Activated CD4-positive, alpha-beta T cell treated with anti-CD3 and anti-CD28 coated beads, Interleukin-2, amount 10 ng/mL, durations not matched to agents 7 days and 5 days (primary cell): ENCODE measurements at regions not wholly inside any gene's neighbourhood (a gene's known extent, or its start where the extent isn't known, plus 50 kb on each side); places are given as distances from the start of the nearest gene placed in this dataset.
"Not testable (repeated sequence)": the region's sequence is repeated elsewhere in the genome, so short reads cannot be mapped to it uniquely, and the experiment has no call there.

Experiments
- CTCF ChIA-PET: fragments of 350-600 bp; sonication (Branson Sonifier 250); formaldehyde crosslinking; loops from one replicate; lab custom pipeline; 2021; ENCODE audit warnings: antibody characterized with exemption; lab: Charles Lee
- POLR2A ChIA-PET: fragments of 350-600 bp; sonication (Branson Sonifier 250); formaldehyde crosslinking; loops from one replicate; lab custom pipeline; 2021; ENCODE audit warnings: antibody characterized with exemption; lab: Charles Lee
- DNase-seq: peaks from one replicate; pipeline ENCODE4 v3.0.0-alpha.2; 2020
- H3K27ac Mint-ChIP-seq: one replicate; pipeline ENCODE4 v1.8.0; 2021; ENCODE audit warnings: mild to moderate bottlenecking, moderate library complexity, mixed read lengths
- H3K27me3 Mint-ChIP-seq: one replicate; pipeline ENCODE4 v1.8.0; 2021; ENCODE audit warnings: mixed read lengths
- H3K36me3 Mint-ChIP-seq: one replicate; pipeline ENCODE4 v1.8.0; 2021; ENCODE audit warnings: low read depth, mixed read lengths
- H3K4me1 Mint-ChIP-seq: one replicate; pipeline ENCODE4 v1.8.0; 2021; ENCODE audit warnings: mixed read lengths
- H3K4me3 Mint-ChIP-seq: one replicate; pipeline ENCODE4 v1.8.0; 2021; ENCODE audit warnings: mild to moderate bottlenecking, moderate library complexity, mixed read lengths
- H3K9me3 Mint-ChIP-seq: one replicate; pipeline ENCODE4 v1.8.0; 2021; ENCODE audit warnings: mixed read lengths

DNA sequence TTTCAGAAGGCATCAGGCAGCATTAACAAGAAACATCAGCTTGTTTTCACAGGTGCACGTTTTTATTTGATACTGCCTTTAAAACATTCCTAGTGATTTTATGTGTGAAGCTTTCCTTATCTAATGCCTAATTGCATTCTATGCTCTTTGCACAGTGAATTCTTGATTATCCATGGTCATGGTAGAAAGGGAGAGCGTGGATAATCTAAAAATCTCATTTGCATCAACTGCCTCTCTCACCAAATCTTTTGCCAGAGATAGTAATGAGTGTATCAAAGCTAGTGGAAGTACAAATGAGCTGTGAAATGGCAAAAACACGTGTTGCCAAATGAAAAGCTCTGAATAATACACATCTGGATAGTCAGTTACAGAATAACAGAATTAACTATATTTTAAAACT, 170.5 kb downstream of the NAA11 start:
- no peak for DNase-seq
- Mint-ChIP-seq H3K9me3 (no peaks in the 10 kb centered on the region), H3K27ac (no peak overlapping the region), H3K36me3 (no peaks in the 10 kb centered on the region), H3K27me3 (no peaks in the 10 kb centered on the region), H3K4me1 (no peaks in the 10 kb centered on the region), H3K4me3 (no peak overlapping the region)
- ChIA-PET POLR2A (no interaction called here), CTCF (interaction anchor here (0.8 kb wide), 1 partner anchor 11 kb away, joined by 3 read pairs; no protein-coding TSS in a partner anchor)

DNA sequence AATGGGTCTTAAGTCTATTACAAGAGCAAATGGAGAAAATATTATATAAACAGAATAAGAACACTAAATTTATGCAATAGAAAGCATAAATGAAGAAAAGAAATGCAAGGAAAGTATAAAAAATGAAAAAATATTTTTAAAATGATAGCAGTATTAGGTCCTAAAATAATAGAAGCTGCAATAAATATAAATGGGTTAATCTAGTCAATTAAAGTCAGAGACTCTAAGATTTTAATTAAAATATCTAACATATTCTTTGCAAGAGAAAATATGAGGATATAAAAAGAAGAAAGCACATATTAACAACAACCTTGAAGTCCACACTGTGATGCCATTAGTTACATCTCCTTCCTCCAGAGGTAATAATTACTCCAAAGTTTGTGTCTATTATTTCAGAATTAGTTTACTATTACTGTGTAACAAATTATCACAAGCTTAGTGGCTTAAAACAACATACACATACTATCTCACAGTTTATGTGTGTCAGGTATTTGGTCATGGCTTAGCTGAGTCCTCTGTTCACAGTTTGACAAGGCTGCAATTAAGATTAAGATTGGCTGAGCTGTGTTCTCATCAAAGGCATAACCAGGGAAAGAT, 174.9 kb downstream of the NAA11 start:
- Mint-ChIP-seq H3K36me3 (no peaks in the 10 kb centered on the region), H3K9me3 (no peaks in the 10 kb centered on the region), H3K4me3 (no peak overlapping the region), H3K27me3 (no peaks in the 10 kb centered on the region), H3K27ac (no peak overlapping the region), H3K4me1 (no peaks in the 10 kb centered on the region)
- POLR2A ChIA-PET = no interaction called here
- DNase-seq = no peak
- CTCF ChIA-PET = interaction anchor here (1.0 kb wide), 1 partner anchor 10 kb away, joined by 3 read pairs; no protein-coding TSS in a partner anchor

DNA sequence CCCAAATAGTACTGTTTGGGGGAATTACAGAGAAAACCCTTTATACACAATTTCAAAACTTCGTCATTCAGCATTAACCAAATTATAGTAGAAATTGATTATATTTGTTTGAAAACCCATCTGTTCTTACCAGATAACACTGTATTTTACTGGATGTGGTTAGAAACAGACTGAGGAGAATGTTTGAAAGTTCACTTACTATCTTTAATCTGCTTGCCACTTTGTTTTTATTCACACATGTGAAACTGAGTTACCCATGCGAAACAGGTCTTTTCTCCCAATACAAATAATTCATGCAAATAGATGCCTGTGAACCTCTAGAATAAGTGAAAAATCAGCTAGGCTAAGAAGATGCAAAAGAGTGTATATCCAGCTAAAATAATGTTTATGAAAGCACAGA, 177.5 kb downstream of the NAA11 start:
- H3K27me3 Mint-ChIP-seq = no peaks in the 10 kb centered on the region
- ChIA-PET POLR2A (no interaction called here), CTCF (no interaction called here)
- H3K4me1 Mint-ChIP-seq = no peaks in the 10 kb centered on the region
- H3K9me3 Mint-ChIP-seq = no peaks in the 10 kb centered on the region
- H3K27ac Mint-ChIP-seq = no peak overlapping the region
- no peaks in the 10 kb centered on the region for H3K36me3 Mint-ChIP-seq
- no peak for DNase-seq
- no peak overlapping the region for H3K4me3 Mint-ChIP-seq

DNA sequence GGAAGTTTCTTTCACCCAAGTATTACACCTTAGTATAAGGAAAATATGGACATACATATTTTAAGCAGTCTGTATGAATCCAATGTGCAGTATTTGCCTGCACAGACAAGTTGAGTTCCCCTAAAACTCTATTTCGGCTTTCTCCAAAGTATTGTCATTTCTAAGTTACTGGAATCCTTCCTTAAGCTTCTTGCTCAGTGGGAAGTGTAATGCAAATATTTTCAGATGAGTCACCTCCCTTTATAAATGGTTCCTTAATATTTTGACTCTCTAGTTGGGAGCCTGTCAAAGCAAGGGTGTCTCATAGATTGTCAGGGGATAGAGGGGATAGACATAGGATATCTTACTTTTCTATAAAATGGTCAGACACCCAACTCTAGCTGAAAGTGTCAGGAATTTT, 178.6 kb downstream of the NAA11 start:
- Mint-ChIP-seq H3K9me3 (no peaks in the 10 kb centered on the region), H3K27me3 (no peaks in the 10 kb centered on the region), H3K4me1 (no peaks in the 10 kb centered on the region), H3K27ac (no peak overlapping the region), H3K36me3 (no peaks in the 10 kb centered on the region), H3K4me3 (no peak overlapping the region)
- ChIA-PET CTCF (interaction anchor here (0.7 kb wide), 1 partner anchor 10 kb away, joined by 3 read pairs; no protein-coding TSS in a partner anchor), POLR2A (no interaction called here)
- DNase-seq = no peak

DNA sequence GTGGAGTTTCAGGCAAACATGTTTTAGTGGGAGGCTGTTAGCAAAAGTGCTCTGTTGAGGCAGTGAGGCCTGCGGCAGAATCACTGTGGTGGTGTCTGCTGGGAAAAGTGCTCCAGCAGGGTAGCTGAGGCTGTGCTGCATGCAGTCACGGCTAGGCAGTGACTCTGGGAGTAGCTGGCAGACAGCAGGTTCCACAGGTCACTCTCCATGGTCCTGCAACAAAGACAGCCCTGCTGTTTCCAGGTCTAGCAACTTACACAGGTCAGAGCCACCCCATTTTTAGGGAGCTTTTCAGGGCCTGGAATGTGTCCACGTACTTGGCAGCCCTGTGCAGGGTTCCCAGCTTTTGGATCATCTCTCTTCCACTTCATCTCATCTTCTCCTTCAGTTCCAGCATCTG, 184.3 kb downstream of the NAA11 start:
- CTCF ChIA-PET = no interaction called here

DNA sequence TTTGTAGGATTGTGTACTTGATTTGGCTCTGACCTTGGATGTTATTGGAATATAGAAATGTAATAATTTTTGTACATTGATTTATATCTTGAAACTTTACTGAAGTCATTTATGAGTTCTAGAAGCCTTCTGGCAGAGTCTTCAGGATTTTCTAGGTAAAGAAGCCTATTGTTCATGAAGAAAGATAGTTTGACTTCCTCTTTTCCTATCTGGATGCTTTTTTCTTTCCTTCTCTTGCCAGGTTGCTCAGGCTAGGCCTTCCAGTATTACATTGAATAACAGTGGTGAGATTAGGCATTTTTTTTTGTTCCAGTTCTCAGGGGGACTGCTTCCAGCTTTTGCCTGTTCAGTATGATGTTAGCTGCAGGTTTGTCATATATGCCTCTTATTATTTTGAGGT, 191.1 kb downstream of the NAA11 start:
- Mint-ChIP-seq H3K4me1 (no peaks in the 10 kb centered on the region), H3K4me3 (no peak overlapping the region), H3K9me3 (no peaks in the 10 kb centered on the region), H3K36me3 (no peaks in the 10 kb centered on the region), H3K27ac (no peak overlapping the region), H3K27me3 (no peaks in the 10 kb centered on the region)
- POLR2A ChIA-PET = no interaction called here
- CTCF ChIA-PET = interaction anchor here (0.9 kb wide), 1 partner anchor 9 kb away, joined by 4 read pairs; no protein-coding TSS in a partner anchor
- no peak for DNase-seq

More for the DNA sequence above, 184.3 kb downstream of the NAA11 start:
- DNase-seq = no peak
- no peak overlapping the region for H3K27ac Mint-ChIP-seq
- POLR2A ChIA-PET = no interaction called here
- H3K9me3 Mint-ChIP-seq = no peaks in the 10 kb centered on the region
- H3K36me3 Mint-ChIP-seq = no peaks in the 10 kb centered on the region
- H3K4me3 Mint-ChIP-seq = no peak overlapping the region
- no peaks in the 10 kb centered on the region for H3K4me1 Mint-ChIP-seq
- H3K27me3 Mint-ChIP-seq = no peaks in the 10 kb centered on the region

DNA sequence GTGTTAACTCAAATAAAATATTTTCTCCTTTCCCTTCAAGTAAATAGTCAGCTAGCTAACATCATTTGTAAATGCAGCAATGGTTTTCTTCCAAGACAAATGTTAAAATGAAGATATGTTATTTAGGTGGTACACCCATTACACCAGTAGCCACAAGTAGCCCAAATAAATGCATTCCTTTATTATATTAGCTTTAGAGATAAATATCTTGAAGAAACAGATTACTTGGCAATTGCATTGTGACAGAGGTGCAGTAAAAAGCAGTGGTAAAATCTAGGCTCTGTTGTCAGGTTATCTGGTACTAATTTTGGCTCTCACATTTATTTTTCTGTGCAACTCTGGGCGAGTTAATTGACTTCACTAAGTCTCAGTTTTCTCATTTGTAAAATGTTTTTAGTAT, 193.0 kb downstream of the NAA11 start:
- CTCF ChIA-PET = no interaction called here
- POLR2A ChIA-PET = no interaction called here
- Mint-ChIP-seq H3K27ac (no peak overlapping the region), H3K4me3 (no peak overlapping the region), H3K9me3 (no peaks in the 10 kb centered on the region), H3K4me1 (no peaks in the 10 kb centered on the region), H3K27me3 (no peaks in the 10 kb centered on the region), H3K36me3 (no peaks in the 10 kb centered on the region)
- DNase-seq = no peak

DNA sequence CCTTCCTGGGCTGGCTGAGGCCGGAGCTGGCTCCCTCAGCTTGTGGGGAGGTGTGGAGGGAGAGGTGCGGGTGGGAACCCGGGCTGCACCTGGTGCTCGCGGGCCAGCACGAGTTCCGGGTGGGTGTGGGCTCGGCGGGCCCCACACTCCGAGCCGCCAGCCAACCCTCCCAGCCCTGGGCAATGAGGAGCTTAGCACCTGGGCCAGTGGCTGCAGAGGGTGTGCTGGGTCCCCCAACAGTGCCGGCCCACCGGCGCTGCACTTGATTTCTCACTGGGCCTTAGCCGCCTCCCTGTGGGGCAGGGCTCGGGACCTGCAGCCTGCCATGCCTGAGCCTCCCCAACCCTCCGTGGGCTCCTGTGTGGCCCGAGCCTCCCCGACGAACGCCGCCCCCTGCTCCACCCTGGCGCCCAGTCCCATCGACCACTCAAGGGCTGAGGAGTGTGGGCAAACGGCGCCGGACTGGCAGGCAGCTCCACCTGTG, 182.7 kb upstream of the PAQR3 start:
- ChIA-PET POLR2A (no interaction called here), CTCF (interaction anchor here (1.7 kb wide), 1 partner anchor 13 kb away, joined by 3 read pairs; no protein-coding TSS in a partner anchor)
- no peaks in the 10 kb centered on the region for H3K36me3 Mint-ChIP-seq
- H3K27me3 Mint-ChIP-seq = no peaks in the 10 kb centered on the region
- H3K4me1 Mint-ChIP-seq = no peaks in the 10 kb centered on the region
- peaks cover 18% of the 10 kb centered on the region for H3K9me3 Mint-ChIP-seq
- H3K4me3 Mint-ChIP-seq = no peak overlapping the region
- no peak for DNase-seq
- H3K27ac Mint-ChIP-seq = no peak overlapping the region

DNA sequence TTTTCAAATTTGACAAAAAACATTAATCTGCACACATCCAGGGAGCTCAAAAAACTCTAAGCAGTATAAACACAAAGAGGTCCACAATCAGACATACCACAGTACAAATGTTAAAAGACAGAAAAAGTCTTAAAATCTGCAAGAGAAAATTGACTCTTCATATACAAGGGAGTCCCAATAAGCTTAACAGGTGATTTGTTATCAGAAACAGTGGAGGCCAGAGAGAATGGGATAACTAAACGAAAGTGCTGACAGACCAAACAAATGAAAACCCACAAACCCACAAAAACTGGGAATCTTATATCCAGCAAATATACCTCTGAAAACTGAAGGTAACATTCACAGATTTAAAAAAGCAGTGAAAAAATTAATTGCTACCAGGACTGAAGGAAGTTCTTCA, 182.0 kb upstream of the PAQR3 start:
- DNase-seq = no peak
- Mint-ChIP-seq H3K4me1 (no peaks in the 10 kb centered on the region), H3K9me3 (peaks cover 21% of the 10 kb centered on the region), H3K27ac (no peak overlapping the region), H3K27me3 (no peaks in the 10 kb centered on the region), H3K4me3 (no peak overlapping the region), H3K36me3 (no peaks in the 10 kb centered on the region)
- CTCF ChIA-PET = no interaction called here
- POLR2A ChIA-PET = no interaction called here

DNA sequence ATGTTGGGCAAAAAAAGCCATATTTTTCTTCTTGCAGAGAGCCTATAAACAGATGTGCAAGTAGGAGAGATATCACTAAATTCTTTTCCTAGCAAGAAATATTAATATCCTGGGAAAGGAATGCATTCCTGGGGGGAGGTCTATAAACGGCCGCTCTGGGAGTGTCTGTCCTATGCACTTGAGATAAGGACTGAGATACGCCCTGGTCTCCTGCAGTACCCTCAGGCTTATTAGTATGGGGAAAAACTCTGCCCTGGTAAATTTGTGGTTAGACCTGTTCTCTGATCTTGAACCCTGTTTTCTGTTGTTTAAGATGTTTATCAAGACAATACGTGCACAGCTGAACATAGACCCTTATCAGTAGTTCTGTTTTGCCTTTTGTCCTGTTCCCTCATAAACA, 177.8 kb upstream of the PAQR3 start:
- CTCF ChIA-PET, H3K36me3 Mint-ChIP-seq, H3K4me1 Mint-ChIP-seq, POLR2A ChIA-PET, H3K27me3 Mint-ChIP-seq, DNase-seq, H3K27ac Mint-ChIP-seq, H3K4me3 Mint-ChIP-seq: not testable (repeated sequence)
- H3K9me3 Mint-ChIP-seq = peaks cover 21% of the 10 kb centered on the region

DNA sequence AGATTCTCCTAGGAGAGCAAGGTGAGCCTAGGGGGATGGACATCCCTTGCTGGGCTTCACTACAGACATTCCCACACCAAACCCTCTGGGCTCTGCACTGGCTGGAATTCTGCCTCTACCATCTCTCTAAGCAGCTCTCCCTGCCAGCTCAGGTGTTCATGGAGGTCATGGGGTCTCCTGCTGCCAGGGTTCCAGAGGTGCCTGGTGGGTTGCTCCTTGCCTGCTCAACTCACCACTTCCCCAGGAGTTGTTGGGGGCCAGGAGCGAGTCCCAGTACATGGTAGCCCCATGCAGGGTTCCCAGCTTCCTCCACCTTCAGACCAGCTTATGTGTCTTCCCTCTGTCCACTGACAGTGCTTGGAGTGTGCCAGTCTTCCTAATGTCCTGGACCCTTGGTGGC, 167.8 kb upstream of the PAQR3 start:
- no peak for DNase-seq
- no peaks in the 10 kb centered on the region for H3K4me1 Mint-ChIP-seq
- no peaks in the 10 kb centered on the region for H3K9me3 Mint-ChIP-seq
- no peak overlapping the region for H3K27ac Mint-ChIP-seq
- H3K36me3 Mint-ChIP-seq = no peaks in the 10 kb centered on the region
- ChIA-PET CTCF (interaction anchor here (0.6 kb wide), 1 partner anchor 203 kb away, joined by 3 read pairs; no protein-coding TSS in a partner anchor), POLR2A (no interaction called here)
- H3K27me3 Mint-ChIP-seq = no peaks in the 10 kb centered on the region
- no peak overlapping the region for H3K4me3 Mint-ChIP-seq

DNA sequence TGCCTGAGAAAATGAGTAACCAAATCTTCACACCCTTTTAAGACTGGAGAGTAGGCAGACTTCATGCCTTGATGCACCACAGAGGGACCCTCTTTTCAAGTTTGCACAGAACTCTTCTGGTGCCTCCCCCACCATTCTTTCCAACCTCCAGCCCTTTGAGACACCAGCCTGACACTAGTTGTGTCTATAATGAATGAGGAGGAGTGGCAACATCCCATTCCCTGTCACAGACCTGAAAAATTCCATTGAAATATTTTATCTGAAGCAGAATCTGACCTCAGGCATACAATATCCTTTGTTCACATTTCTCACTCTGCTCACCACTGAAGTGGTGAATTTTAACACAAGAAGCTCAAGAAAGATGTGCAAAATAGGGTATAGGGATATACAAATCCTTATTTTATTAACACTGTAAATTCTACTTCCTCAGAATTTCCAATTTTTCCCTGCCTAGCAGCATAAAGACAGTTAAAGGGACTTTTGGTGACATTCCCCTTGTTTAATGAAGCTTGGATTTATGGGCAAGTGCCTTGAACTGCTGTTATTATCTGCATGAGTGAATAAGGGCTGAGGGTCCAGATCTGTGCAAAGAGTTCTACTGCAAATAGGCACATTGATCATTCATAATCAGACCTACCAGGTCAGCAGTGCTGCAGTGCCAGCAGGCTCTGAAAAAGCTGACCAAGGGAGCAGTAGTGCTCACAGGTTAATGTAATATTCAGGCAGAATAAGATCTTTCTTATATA, 149.9 kb upstream of the PAQR3 start:
- Mint-ChIP-seq H3K4me1 (no peaks in the 10 kb centered on the region), H3K27ac (no peak overlapping the region), H3K27me3 (no peaks in the 10 kb centered on the region), H3K36me3 (no peaks in the 10 kb centered on the region), H3K9me3 (no peaks in the 10 kb centered on the region), H3K4me3 (no peak overlapping the region)
- no peak for DNase-seq
- CTCF ChIA-PET = no interaction called here
- POLR2A ChIA-PET = no interaction called here

DNA sequence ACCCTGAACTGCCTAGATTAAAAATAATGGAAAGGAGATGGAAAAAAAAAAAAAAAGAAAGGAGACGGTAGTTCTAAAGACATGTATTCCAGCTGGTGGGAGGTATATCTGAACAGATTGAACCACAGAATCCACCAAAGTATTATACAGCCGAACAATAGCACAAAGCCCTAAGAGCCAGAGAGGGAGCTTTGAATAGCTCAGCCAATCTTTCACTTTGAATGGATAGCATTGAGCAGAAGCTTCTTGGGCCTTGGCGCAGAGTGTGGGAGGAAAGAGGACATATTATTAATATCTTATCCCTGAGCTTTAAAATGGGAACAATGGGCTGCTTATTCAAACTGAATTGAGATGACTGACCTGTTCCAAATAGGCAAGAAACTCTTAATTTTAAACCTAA, 147.8 kb upstream of the PAQR3 start:
- H3K27me3 Mint-ChIP-seq = no peaks in the 10 kb centered on the region
- H3K9me3 Mint-ChIP-seq = peaks cover under 1% of the 10 kb centered on the region
- H3K4me1 Mint-ChIP-seq = no peaks in the 10 kb centered on the region
- H3K36me3 Mint-ChIP-seq = no peaks in the 10 kb centered on the region
- DNase-seq = no peak
- H3K27ac Mint-ChIP-seq = no peak overlapping the region
- CTCF ChIA-PET = no interaction called here
- POLR2A ChIA-PET = no interaction called here
- no peak overlapping the region for H3K4me3 Mint-ChIP-seq
